H7 (cell line): ENCODE measurements at regions not wholly inside any gene's neighbourhood (a gene's known extent, or its start where the extent isn't known, plus 50 kb on each side); places are given as distances from the start of the nearest gene placed in this dataset.

Experiments
- DNase-seq: peaks from one replicate; pipeline ENCODE4 v3.0.0; 2012
- H3K27me3 ChIP-seq: 2 replicates; pipeline ENCODE4 v1.6.0; 2011; ENCODE audit warnings: mild to moderate bottlenecking, low read length; ENCODE audit not compliant: control insufficient read depth, insufficient read depth
- H3K36me3 ChIP-seq: replicated peaks from 2 replicates; pipeline ENCODE4 v1.5.1; 2011; ENCODE audit warnings: low read length; ENCODE audit not compliant: control insufficient read depth, insufficient read depth
- H3K4me3 ChIP-seq: 2 replicates; pipeline ENCODE4 v1.5.1; 2011; ENCODE audit warnings: low read depth, mild to moderate bottlenecking, control low read depth, low read length, moderate library complexity; ENCODE audit not compliant: insufficient read depth

DNA sequence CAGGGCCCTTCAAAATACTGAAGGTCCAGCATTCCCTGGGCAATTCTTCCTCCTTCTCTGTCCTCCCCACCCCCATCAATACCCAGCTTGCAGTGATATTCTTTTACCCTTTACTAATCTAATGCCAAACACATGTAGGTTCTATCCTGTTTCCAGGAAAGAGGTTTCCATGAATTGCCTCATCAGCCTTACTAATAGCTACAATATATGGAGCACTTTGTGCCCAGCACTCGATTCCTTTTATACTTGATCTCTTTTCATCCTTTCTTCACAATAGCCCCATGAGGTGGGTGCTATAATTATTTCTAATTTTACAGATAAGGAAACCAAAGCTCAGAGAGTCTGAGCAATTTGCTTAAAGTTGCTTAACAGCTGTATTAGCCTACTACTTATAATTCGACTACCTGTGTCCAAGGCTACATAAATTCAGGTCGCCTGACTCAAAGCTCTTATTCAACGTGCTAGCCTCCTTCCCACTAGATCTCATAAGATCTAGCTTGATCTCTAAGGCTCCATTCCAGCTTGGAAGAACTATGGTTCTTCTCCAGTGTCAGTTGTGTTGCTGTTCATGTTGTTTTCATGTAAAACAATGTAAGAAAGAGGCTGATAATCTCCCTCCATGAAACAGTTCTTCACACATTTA, 229.6 kb upstream of the PGRMC2 start:
- no peaks in the 10 kb centered on the region for H3K27me3 ChIP-seq
- DNase-seq, result no peak
- H3K36me3 ChIP-seq, result no peaks in the 10 kb centered on the region
- H3K4me3 ChIP-seq, result no peak overlapping the region

DNA sequence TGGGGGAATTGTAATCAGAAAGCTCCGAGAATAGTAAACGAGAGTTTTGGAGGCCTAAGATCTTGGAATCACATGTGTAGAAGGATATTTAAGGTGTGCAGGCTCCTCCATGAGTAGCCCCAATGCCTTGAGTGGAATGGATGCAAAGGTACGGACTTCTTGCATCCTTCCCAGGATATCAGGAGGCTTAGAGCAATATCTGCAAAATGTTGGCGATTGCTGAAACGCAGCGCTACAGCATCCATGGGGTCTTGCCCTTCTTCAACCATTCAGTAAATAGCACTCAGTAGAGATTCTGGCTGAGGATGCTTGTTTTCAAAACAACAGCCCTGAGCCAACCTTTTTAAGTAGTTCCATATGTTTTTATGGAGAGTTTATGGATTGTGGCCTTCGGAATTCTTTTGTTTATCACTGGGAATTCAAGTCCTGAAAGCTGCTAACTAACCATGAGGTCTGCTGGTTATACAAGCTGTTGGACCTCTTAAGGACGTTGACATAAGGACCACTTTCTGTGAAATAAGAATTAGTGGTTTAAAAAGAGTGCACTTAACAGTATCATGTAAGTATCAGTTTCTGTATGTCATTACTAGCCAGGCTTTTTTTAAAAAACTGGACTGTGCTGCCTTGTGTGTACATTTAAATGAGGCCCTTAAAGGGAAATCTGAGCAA, 228.8 kb upstream of the PGRMC2 start:
- no peaks in the 10 kb centered on the region for H3K36me3 ChIP-seq
- no peak for DNase-seq
- no peak overlapping the region for H3K4me3 ChIP-seq
- no peaks in the 10 kb centered on the region for H3K27me3 ChIP-seq

DNA sequence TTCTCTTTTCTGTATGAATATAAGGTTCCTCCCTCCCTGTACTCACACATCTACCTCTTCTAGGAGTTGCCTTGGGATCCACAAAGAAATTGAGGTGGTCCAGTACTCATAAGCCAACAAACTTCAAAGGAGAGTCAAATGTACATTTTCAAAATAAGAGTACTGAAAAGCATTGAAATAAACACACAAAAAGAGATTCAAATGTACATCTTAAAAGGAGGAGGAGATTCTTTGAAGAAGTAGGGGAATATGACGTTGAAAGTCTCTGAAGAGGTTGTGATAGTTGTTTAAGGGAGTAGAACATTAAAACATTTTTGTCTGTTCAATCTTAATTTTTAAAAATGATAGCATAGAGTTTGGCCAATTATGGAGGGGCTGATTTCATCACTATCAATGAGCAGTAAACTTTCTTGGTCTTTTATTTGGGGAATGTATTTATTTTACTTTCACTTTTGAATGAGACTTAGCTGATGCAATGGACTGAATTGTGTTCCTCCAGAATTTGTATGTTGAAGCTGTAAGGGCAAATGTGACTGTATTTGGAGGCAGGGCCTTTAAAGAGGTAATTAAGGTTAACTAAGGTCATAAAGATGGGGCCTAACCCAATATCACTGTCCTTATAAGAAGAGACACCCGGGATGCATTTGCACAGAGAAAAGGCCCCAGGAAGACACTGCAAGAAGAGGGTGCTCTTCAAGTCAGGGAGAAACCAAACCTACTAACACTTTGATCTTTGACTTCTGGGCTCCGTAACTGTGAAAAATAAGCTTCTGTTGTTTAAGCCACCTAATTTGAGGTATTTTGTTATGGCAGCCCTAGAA, 226.3 kb upstream of the PGRMC2 start:
- DNase-seq, result no peak
- H3K4me3 ChIP-seq, result no peak overlapping the region
- H3K36me3 ChIP-seq, result no peaks in the 10 kb centered on the region
- no peaks in the 10 kb centered on the region for H3K27me3 ChIP-seq

DNA sequence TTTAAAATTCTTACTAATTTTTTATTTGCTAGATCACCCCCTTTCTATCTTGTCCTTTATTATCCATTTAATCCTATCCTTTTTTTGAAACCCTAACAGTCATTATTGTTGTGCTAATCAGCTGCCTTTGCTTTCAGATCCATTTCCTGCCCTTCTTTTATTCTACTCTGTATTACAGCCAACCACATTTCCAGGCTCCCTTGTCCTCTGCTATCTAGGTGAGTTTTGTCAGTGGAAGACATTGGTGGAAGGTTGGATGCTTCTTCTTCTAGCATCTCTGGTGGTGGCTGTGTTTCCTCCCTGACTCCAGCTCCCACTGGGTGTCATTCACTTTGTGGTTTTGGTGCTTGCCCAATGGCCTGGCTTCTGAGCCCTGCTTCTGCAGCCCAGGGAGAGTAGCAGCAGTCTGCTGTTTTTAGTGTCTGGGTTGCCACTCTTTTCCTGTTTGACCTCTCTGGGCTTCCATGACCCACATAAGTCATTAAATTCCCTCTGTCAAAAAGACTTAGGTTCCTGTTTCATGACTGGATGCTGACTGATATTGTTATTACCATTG, 225.2 kb upstream of the PGRMC2 start:
- H3K36me3 ChIP-seq, result no peaks in the 10 kb centered on the region
- peak; percentile 22 for DNase-seq
- H3K27me3 ChIP-seq, result no peaks in the 10 kb centered on the region
- no peak overlapping the region for H3K4me3 ChIP-seq

DNA sequence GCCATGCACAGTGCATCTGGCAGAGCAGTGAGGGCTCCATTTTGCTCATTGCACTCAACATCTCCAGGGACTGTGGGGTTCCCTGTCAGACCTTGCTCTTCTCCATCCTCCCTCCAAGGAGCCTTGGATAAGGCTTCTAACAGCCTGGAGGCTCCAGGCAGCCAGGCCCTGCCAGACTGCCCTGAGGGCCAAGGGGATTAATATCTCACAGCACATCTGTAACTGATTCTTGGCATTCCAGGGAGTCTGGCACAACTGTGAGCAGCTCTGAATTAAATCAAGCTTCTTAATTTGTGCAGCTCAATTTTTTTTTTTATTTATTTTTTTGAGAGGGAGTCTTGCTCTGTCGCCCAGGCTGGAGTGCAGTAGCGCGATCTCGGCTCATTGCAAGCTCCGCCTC, 224.5 kb upstream of the PGRMC2 start:
- Histone ChIP-seq H3K4me3 (no peak overlapping the region), H3K27me3 (no peaks in the 10 kb centered on the region), H3K36me3 (no peaks in the 10 kb centered on the region)
- DNase-seq, result no peak

DNA sequence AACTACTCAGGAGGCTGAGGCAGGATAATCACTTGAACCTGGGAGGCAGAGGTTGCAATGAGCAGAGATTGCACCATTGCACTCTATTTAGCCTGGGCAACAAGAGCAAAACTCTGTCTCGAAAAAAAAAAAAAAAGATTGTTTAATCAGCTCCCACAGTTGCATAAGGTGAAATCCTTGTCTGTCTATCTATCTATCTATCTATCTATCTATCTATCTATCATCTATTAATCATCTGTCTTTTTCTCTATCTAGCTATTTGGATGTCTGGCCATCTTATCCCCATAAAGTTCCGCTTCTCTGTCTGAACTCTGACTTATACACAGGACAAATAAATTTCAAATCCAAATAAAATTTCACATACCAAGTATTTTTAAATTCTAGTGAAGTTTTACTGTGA, 223.2 kb upstream of the PGRMC2 start:
- no peak for DNase-seq

DNA sequence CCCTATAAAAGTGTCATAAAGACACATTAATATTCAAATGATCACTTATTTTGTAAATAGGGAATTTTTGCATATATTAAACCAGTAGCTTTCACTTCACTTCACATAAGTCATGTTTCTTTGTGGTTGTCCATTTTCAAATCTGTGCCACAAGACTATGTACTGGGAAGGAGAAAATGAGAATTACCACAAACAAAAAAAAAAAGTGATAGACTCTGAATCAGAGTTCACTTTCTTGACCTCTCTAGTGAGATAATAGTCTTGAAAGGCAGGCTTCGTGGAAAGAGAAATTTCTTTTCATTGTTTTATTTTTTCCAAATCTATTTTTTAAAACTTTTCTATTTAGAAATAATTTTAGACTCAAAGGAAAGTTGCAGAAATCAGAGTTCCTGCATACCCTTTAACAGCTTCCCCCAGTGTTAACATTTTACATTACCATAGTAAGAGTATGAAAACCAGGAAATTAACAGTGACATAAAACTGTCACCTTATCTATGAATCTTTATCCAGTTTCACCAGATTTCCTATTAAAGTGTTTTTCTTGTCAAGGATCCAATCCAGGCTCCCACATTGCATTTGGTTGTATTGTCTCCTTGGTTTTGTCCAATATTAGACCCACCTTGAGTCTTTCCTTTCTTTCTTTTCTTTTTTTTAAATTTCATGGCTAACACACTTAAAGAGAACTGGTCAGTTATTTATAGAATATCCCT, 215.4 kb upstream of the PGRMC2 start:
- no peak for DNase-seq

More for the DNA sequence above, 223.2 kb upstream of the PGRMC2 start:
- no peaks in the 10 kb centered on the region for H3K36me3 ChIP-seq
- H3K4me3 ChIP-seq, result no peak overlapping the region
- H3K27me3 ChIP-seq, result no peaks in the 10 kb centered on the region

DNA sequence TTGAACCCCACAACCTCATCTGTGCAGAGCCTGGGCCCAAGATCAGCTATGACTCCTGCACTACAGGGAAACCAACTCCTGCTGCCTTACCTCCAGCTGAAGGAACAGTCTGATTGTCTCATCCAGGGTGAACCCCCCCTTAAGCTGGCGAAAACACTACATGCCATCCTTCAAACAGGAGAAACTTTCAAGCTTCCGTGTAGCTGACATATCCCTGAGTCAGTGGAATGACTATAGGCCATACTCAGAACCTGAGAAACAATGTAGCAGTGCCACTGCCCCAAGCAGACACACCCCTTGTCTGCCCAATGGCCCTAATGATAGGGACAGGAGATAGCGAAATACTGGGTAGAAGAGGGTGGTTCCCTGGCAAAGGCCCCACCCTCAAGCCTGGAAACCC, 213.6 kb upstream of the PGRMC2 start:
- no peaks in the 10 kb centered on the region for H3K27me3 ChIP-seq
- no peak for DNase-seq
- H3K4me3 ChIP-seq, result no peak overlapping the region
- no peaks in the 10 kb centered on the region for H3K36me3 ChIP-seq

More for the DNA sequence above, 215.4 kb upstream of the PGRMC2 start:
- Histone ChIP-seq H3K4me3 (no peak overlapping the region), H3K27me3 (no peaks in the 10 kb centered on the region), H3K36me3 (no peaks in the 10 kb centered on the region)

DNA sequence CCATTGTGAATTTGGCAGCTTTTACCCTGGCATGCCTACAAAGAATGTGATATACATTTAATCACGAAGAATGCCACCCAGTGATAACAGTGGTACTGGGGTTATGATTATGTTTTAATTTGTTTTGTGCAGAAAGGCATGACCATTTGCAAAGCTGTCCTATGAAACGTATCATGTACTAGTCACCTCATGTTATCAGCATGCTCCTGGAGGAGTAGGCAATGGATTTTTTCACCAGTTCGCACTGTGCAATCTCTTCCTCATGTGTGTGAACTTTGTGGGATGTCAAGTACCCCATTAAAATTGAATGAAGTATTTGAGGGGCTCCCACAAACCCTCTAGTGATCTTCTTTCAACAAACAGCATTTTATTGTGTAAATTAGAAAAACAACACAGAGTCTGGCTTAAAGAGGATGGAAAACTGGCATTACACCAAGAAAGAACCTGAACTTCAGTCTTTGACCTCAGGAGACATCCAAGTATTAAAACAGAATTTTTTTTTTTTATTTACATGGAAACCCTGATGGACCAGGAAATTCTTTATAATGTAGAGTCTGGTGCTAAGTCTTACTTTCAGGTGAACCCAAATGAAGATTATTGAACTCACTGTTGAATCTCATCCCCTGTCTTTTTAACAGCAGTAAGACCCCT, 200.6 kb upstream of the PGRMC2 start:
- H3K36me3 ChIP-seq, result no peaks in the 10 kb centered on the region
- H3K27me3 ChIP-seq, result no peaks in the 10 kb centered on the region
- no peak for DNase-seq
- no peak overlapping the region for H3K4me3 ChIP-seq

DNA sequence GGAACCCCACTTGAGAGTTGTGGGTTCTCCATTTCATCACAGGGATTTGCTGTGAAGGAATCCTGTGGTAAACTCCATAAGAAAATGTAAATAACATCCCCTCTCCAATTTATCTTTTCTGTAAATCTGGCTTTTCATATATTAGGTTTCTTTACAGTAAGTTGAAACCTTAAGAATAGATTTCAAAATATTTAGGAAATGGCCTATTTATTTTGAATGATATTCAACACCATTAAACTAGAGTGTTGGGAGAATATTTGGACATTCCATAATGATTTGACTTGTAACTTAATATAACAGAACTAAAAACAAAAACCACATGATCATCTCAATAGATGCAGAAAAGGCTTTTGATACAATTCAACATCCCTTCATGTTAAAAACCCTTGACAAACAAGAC, 197.3 kb upstream of the PGRMC2 start:
- Histone ChIP-seq H3K36me3 (no peaks in the 10 kb centered on the region), H3K27me3 (no peaks in the 10 kb centered on the region), H3K4me3 (no peak overlapping the region)
- no peak for DNase-seq

DNA sequence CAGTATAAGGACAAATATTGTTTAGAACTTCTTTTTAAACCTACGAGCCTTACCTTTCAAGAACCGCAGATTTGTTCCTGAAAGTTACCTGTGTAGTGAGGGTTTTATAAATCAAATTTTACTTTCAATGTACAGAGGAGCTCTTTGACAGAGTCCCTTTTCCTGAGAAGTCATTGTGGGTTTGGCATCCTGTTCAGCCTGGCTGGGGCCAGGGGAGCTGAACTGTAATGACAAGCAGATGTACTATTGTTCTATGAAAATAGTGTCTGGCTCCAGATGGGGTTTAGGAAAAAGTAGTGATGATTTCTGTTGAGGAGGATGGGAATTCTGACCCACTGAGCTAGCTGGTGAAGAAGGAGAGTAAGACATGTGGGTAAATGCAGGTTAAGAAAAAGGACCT, 196.2 kb upstream of the PGRMC2 start:
- H3K27me3 ChIP-seq, result no peaks in the 10 kb centered on the region
- DNase-seq, result no peak
- H3K36me3 ChIP-seq, result no peaks in the 10 kb centered on the region
- no peak overlapping the region for H3K4me3 ChIP-seq

DNA sequence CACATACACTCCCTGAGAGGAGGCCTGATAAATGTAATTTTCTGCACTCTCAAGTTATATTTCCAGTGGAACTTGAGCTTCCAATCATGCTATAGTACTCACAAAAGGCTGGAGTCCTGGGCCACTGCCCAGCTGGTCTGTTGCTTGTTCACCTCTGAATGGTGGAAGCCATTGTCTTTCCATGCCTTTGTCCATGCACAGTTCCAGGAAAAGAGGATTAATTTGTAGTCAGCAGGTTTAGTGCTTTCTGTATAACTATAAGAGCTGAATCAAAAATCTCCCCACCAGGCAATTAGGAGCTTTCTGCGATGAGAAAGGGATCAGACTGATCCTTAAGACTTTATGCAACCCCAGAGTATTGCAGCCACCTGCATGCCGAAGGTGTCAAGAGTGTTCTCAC, 195.4 kb upstream of the PGRMC2 start:
- Histone ChIP-seq H3K4me3 (no peak overlapping the region), H3K36me3 (no peaks in the 10 kb centered on the region), H3K27me3 (no peaks in the 10 kb centered on the region)
- no peak for DNase-seq

DNA sequence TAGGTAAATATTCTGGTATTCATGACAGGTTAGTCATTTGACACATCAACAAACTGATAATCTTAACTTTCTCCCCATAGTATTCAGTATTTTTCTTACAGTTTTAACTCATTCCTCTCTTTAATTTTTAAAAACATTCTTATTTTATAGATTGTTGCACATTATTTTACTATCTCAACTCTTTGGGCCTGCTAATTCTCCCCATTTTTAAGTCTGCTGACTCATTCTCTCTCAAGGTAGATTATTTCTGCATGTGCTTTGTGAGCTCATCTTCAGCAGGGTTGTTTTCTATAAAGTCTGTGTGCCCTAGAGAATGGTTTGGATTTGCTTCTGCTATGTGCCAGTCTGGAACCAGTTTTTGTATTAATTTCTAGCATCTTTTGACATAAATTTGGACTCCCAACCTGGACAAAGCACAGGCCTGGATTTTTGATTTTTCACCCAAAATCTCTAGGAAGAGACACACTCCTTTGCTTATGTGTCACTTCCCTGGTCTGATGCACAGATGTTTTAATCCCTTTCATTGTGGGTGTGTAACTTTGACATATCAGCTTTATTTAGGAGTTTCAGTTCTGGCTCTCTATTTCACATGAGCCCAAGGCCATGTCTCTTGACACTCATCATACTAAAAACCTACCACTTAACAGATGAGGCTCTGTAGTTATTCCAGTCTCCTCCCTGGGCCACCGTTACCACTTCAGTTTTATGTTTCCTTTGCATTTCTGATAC, 194.3 kb upstream of the PGRMC2 start:
- H3K4me3 ChIP-seq, result no peak overlapping the region
- H3K36me3 ChIP-seq, result no peaks in the 10 kb centered on the region
- H3K27me3 ChIP-seq, result no peaks in the 10 kb centered on the region
- no peak for DNase-seq
